ENCODE measurements at regions not wholly inside any gene's neighbourhood (a gene's known extent, or its start where the extent isn't known, plus 50 kb on each side); places are given as distances from the start of the nearest gene placed in this dataset.

- TF ChIP-seq CTCF (conservative IDR thresholded peaks at IDR 0.05; ENCODE audit: low read depth, low read length) (no peak), EZH2phosphoT487 (IDR thresholded peaks at IDR 0.05; ENCODE audit: borderline replicate concordance, low read length) (no peak)
These were observed 348.7 kb upstream of the TNRC6C start for GRCh38 chr17:77609553-77610517.

Data from PC-3 (cell line).